ENCODE measurements at regions not wholly inside any gene's neighbourhood (a gene's known extent, or its start where the extent isn't known, plus 50 kb on each side); places are given as distances from the start of the nearest gene placed in this dataset.
"Not testable (repeated sequence)": the region's sequence is repeated elsewhere in the genome, so short reads cannot be mapped to it uniquely, and the experiment has no call there.

GRCh38 chr6:1473598-1473997 lies 84.2 kb downstream of the FOXF2 start:
- TF ChIP-seq JUND (IDR thresholded peaks at IDR 0.05; ENCODE audit: low read depth) = no peak
- in situ Hi-C loops (cut with HindIII; ENCODE audit: low pct_unique_long_range_greater_than_20kb, low sequenced_read_pairs) = no loop called here
- DNase-seq (ENCODE audit: low read depth in 1 of 2, low spot score in 1 of 2) = no peak

DNA sequence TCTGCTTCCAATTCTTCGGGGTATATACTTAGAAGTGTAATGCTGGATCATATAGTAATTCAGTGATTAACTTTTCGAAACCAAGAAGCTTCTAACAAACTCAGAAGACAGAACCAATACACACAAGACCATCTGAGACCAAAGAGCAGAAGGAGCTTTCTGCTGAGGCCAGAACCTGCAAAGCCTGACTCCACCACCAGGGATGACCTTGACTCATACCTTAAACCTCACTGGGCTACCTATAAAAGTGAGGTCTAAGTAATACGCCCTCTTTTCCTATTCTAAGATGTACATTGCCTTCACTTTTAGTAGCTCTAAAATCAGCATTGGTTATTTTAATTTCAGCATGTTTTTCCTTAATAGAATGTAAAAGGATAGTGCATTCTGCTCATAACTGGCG lies 84.8 kb downstream of the FOXF2 start:
- in situ Hi-C loops (cut with HindIII; ENCODE audit: low pct_unique_long_range_greater_than_20kb, low sequenced_read_pairs) = no loop called here
- TF ChIP-seq JUND (IDR thresholded peaks at IDR 0.05; ENCODE audit: low read depth) = no peak
- peak in 1 of 2 experiments; percentile 25 for DNase-seq (ENCODE audit: low read depth in 1 of 2, low spot score in 1 of 2)

GRCh38 chr6:1475174-1475573 lies 85.8 kb downstream of the FOXF2 start:
- DNase-seq (ENCODE audit: low read depth in 1 of 2, low spot score in 1 of 2) = no peak
- in situ Hi-C loops (cut with HindIII; ENCODE audit: low pct_unique_long_range_greater_than_20kb, low sequenced_read_pairs) = no loop called here
- TF ChIP-seq JUND (IDR thresholded peaks at IDR 0.05; ENCODE audit: low read depth) = no peak

GRCh38 chr6:1477432-1478090 lies 88.2 kb downstream of the FOXF2 start:
- DNase-seq (ENCODE audit: low read depth in 1 of 2, low spot score in 1 of 2) = peak in 1 of 2 experiments; percentile 66
- no peak for TF ChIP-seq JUND (IDR thresholded peaks at IDR 0.05; ENCODE audit: low read depth)
- in situ Hi-C loops (cut with HindIII; ENCODE audit: low pct_unique_long_range_greater_than_20kb, low sequenced_read_pairs) = no loop called here

GRCh38 chr6:1478163-1478826 lies 88.9 kb downstream of the FOXF2 start:
- DNase-seq (ENCODE audit: low read depth in 1 of 2, low spot score in 1 of 2); in situ Hi-C loops (cut with HindIII; ENCODE audit: low pct_unique_long_range_greater_than_20kb, low sequenced_read_pairs): not testable (repeated sequence)

DNA sequence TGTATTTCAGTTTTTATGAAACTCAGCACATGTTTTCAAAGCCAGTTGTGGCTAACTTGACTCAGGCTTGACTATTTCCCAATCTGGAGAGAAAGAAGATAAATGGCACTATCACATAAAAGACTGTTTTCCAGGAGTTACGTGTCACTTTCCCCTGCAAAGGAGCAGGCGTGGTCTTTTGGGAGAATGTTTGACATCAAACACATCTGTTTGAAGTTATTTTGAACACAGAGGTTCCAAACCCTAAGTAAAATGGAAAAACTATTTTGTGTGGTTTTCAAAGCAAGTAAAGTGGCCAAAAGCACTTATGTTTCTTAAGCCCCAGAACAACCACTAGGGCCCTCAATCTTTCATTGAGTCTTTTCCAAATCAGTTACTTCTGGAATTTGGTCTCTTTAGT lies 89.7 kb downstream of the FOXF2 start:
- no peak for DNase-seq (ENCODE audit: low read depth in 1 of 2, low spot score in 1 of 2)
- in situ Hi-C loops (cut with HindIII; ENCODE audit: low pct_unique_long_range_greater_than_20kb, low sequenced_read_pairs) = no loop called here
- TF ChIP-seq JUND (IDR thresholded peaks at IDR 0.05; ENCODE audit: low read depth) = no peak

DNA sequence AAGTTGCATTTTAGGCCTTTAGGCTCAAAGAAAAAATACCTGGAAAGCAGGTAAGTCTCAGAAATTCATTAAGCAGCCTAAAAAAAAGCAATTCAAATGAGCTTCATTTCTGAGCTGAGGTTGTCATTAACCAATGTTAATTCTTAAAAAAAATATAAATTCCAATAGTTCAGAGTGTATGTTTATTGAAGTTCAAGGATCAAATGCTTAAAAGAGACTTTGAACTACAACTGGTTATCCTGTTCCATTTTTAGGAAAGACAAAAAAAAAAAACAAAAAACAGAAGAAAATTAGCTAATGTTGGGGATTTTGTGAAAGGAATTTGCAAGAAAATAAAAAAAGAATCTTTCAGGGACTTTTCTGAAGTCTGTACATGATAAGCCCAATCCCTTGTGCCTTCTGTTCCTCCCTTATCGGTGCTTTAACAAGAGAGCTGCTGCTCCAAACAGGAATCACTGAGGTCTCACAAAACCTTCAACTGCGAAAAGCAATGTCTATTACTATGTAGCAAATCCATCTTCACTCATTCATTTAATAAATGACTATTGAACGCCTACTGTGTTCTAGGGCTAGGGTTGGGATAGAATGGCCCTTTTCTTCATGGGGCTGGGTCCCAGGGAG lies 90.3 kb downstream of the FOXF2 start:
- in situ Hi-C loops (cut with HindIII; ENCODE audit: low pct_unique_long_range_greater_than_20kb, low sequenced_read_pairs) = no loop called here
- TF ChIP-seq JUND (IDR thresholded peaks at IDR 0.05; ENCODE audit: low read depth) = no peak

DNA sequence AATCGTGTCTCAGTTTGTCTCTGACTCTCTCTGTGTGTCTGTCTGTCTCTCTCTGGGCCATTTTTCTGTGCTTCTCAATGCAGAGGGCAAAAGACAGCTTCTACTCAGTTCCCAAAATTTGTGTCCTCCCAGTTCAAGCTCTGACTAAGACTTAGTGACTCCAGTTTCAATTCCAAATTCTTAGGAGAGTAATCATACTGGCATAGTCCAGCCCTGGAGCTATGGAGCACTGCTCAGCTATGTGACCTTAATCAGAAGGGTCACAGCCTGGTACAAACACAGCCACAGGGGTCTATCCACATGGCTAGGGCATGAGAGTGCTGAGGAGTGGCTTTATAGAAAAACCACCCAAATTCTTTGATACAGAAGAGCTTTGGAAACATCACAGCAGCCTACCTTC lies 91.9 kb downstream of the FOXF2 start:
- in situ Hi-C loops (cut with HindIII; ENCODE audit: low pct_unique_long_range_greater_than_20kb, low sequenced_read_pairs) = no loop called here
- peak in 1 of 2 experiments; percentile 44 for DNase-seq (ENCODE audit: low read depth in 1 of 2, low spot score in 1 of 2)
- TF ChIP-seq JUND (IDR thresholded peaks at IDR 0.05; ENCODE audit: low read depth) = no peak

More for the DNA sequence above, 90.3 kb downstream of the FOXF2 start:
- no peak for DNase-seq (ENCODE audit: low read depth in 1 of 2, low spot score in 1 of 2)

- DNase-seq (ENCODE audit: low read depth in 1 of 2, low spot score in 1 of 2) = no peak
Observed at GRCh38 chr6:1482381-1483166, 93.2 kb downstream of the FOXF2 start.

GRCh38 chr6:1485678-1486077 lies 96.3 kb downstream of the FOXF2 start:
- no peak for TF ChIP-seq JUND (IDR thresholded peaks at IDR 0.05; ENCODE audit: low read depth)
- no peak for DNase-seq (ENCODE audit: low read depth in 1 of 2, low spot score in 1 of 2)
- in situ Hi-C loops (cut with HindIII; ENCODE audit: low pct_unique_long_range_greater_than_20kb, low sequenced_read_pairs) = no loop called here

More at GRCh38 chr6:1482381-1483166, 93.2 kb downstream of the FOXF2 start:
- no peak for TF ChIP-seq JUND (IDR thresholded peaks at IDR 0.05; ENCODE audit: low read depth)
- in situ Hi-C loops (cut with HindIII; ENCODE audit: low pct_unique_long_range_greater_than_20kb, low sequenced_read_pairs) = no loop called here

GRCh38 chr6:1486387-1486786 lies 97.0 kb downstream of the FOXF2 start:
- no peak for DNase-seq (ENCODE audit: low read depth in 1 of 2, low spot score in 1 of 2)
- in situ Hi-C loops (cut with HindIII; ENCODE audit: low pct_unique_long_range_greater_than_20kb, low sequenced_read_pairs) = no loop called here
- no peak for TF ChIP-seq JUND (IDR thresholded peaks at IDR 0.05; ENCODE audit: low read depth)

DNA sequence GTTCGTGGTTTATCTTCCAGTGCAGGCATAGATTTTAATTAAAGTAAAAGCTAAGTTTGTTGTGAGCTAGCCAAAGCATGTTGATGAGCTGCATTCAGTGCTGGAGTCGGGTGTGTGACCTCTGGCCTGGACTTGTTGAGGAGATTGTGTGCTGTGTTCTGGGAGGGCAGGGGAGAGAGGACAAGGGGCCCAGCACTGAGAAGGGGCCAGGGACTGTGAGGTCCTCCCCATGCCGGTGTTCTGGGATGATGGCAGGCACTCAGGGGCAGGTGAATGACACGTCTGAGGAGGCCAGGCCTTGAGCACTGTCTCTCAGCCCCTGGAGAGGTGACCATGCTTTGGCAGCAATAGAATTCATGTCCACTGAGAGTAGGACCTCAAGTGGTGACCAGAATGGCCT lies 97.9 kb downstream of the FOXF2 start:
- no peak for TF ChIP-seq JUND (IDR thresholded peaks at IDR 0.05; ENCODE audit: low read depth)
- in situ Hi-C loops (cut with HindIII; ENCODE audit: low pct_unique_long_range_greater_than_20kb, low sequenced_read_pairs) = no loop called here
- DNase-seq (ENCODE audit: low read depth in 1 of 2, low spot score in 1 of 2) = no peak

DNA sequence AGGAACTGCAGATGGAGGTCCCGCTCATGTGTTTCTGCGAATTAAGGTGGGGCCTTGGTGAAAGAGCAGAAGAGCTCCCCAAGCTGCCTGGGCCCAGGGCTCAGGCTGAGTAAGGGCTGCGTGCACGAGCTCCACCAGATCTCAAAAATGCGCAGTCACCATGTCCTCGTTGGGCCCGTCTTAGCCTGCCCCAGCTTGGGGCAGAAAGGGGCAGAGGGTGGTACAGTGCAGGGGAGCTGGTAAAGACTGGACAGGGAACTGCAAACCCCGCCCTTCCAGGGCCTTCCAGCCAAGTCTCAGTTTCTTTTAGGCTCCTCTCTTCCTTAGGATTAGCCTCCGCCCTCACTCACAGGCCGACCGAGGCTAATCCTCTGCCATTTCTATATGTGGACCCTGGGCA lies 101.6 kb downstream of the FOXF2 start:
- no peak for TF ChIP-seq JUND (IDR thresholded peaks at IDR 0.05; ENCODE audit: low read depth)
- no peak for DNase-seq (ENCODE audit: low read depth in 1 of 2, low spot score in 1 of 2)
- in situ Hi-C loops (cut with HindIII; ENCODE audit: low pct_unique_long_range_greater_than_20kb, low sequenced_read_pairs) = no loop called here
